ENCODE measurements at regions not wholly inside any gene's neighbourhood (a gene's known extent, or its start where the extent isn't known, plus 50 kb on each side); places are given as distances from the start of the nearest gene placed in this dataset.

- TF ChIP-seq CTCF (IDR thresholded peaks at IDR 0.05) (no peak), REST (IDR thresholded peaks at IDR 0.05; ENCODE audit: insufficient read depth in 1 of 2, low read depth in 2 of 2, low read length in 1 of 2) (no peak), SIN3A (IDR thresholded peaks at IDR 0.05; ENCODE audit: borderline replicate concordance, insufficient read depth, low read depth, low read length) (no peak), POLR2AphosphoS5 (IDR thresholded peaks at IDR 0.05; ENCODE audit: low read depth, low read length) (no peak), TCF7L2 (IDR thresholded peaks at IDR 0.05; ENCODE audit: low read depth, low read length) (no peak)
These were observed 80.6 kb downstream of the BMP2 start for GRCh38 chr20:6848041-6848440.

Measured in Panc1 (cell line).